MM.1S (cell line): ENCODE measurements at regions not wholly inside any gene's neighbourhood (a gene's known extent, or its start where the extent isn't known, plus 50 kb on each side); places are given as distances from the start of the nearest gene placed in this dataset.

Experiments used
- DNase-seq: peaks from one replicate; pipeline ENCODE4 v3.0.0-alpha.2; 2015
- H2AFZ ChIP-seq: fragments of 300-600 bp; sonication (generic); 2 replicates; pipeline ENCODE4 v1.6.0; 2016; ENCODE audit warnings: antibody characterized with exemption, low read length
- H3F3A ChIP-seq: fragments of 300-600 bp; sonication (generic); 2 replicates; pipeline ENCODE4 v1.6.1; 2016; ENCODE audit warnings: mild to moderate bottlenecking, antibody characterized with exemption, low read length, moderate library complexity, mixed read lengths; ENCODE audit not compliant: insufficient read depth
- H3K27ac ChIP-seq: fragments of 300-600 bp; sonication (generic); 2 replicates; pipeline ENCODE4 v1.5.1; 2016; ENCODE audit warnings: mild to moderate bottlenecking, low read length
- H3K27me3 ChIP-seq: fragments of 300-600 bp; sonication (generic); replicated peaks from 2 replicates; pipeline ENCODE4 v1.6.0; 2016; ENCODE audit warnings: low read length; ENCODE audit not compliant: insufficient read depth
- H3K36me3 ChIP-seq: fragments of 300-600 bp; sonication (generic); replicated peaks from 2 replicates; pipeline ENCODE4 v1.6.1; 2016; ENCODE audit warnings: mild to moderate bottlenecking, low read length, mixed read lengths; ENCODE audit not compliant: insufficient read depth
- H3K4me1 ChIP-seq: fragments of 300-600 bp; sonication (generic); 2 replicates; pipeline ENCODE4 v1.6.1; 2016; ENCODE audit warnings: low read length, mixed read lengths
- H3K4me2 ChIP-seq: fragments of 300-600 bp; sonication (generic); 2 replicates; pipeline ENCODE4 v1.6.0; 2016; ENCODE audit warnings: low read depth, low read length
- H3K4me3 ChIP-seq: fragments of 300-600 bp; sonication (generic); 2 replicates; pipeline ENCODE4 v1.5.1; 2016; ENCODE audit warnings: low read length, mixed read lengths
- H3K79me2 ChIP-seq: fragments of 300-600 bp; sonication (generic); 2 replicates; pipeline ENCODE4 v1.6.1; 2016; ENCODE audit warnings: mixed run types, low read length, mixed read lengths
- H3K9ac ChIP-seq: fragments of 300-600 bp; sonication (generic); 2 replicates; pipeline ENCODE4 v1.6.1; 2016; ENCODE audit warnings: low read length, mixed read lengths
- H3K9me2 ChIP-seq: fragments of 300-600 bp; sonication (generic); replicated peaks from 2 replicates; pipeline ENCODE4 v1.6.1; 2016; ENCODE audit warnings: mild to moderate bottlenecking, low read length, mixed read lengths; ENCODE audit not compliant: insufficient read depth
- H3K9me3 ChIP-seq: fragments of 300-600 bp; sonication (generic); replicated peaks from 2 replicates; pipeline ENCODE4 v1.6.1; 2016; ENCODE audit warnings: mild to moderate bottlenecking, low read length, mixed read lengths; ENCODE audit not compliant: insufficient read depth
- H4K20me1 ChIP-seq: fragments of 300-600 bp; sonication (generic); 2 replicates; pipeline ENCODE4 v1.6.1; 2016; ENCODE audit warnings: mild to moderate bottlenecking, low read length, moderate library complexity, mixed read lengths; ENCODE audit not compliant: insufficient read depth
- CTCF ChIP-seq: fragments of 300-600 bp; sonication (generic); IDR thresholded peaks from 2 replicates; pipeline ENCODE4 v1.5.1; 2016; ENCODE audit warnings: antibody characterized with exemption, low read length, mixed read lengths
- EZH2 ChIP-seq: fragments of 300-600 bp; sonication (generic); optimal IDR thresholded peaks from 2 replicates; pipeline ENCODE3; 2017; ENCODE audit warnings: low read depth, mild to moderate bottlenecking, antibody characterized with exemption, low read length, mixed read lengths
- EZH2phosphoT487 ChIP-seq: fragments of 300-600 bp; sonication (generic); IDR thresholded peaks from 2 replicates; pipeline ENCODE4 v1.6.1; 2018; ENCODE audit warnings: antibody characterized with exemption, low read length

GRCh38 chr14:38412654-38413053 lies 156.8 kb upstream of the CLEC14A start:
- TF ChIP-seq CTCF (no peak), EZH2 (no peak), EZH2phosphoT487 (no peak)
- H3K9ac ChIP-seq, result no peak overlapping the region
- H2AFZ ChIP-seq, result no peak overlapping the region
- H4K20me1 ChIP-seq, result no peaks in the 10 kb centered on the region
- no peaks in the 10 kb centered on the region for H3K4me1 ChIP-seq
- H3K27me3 ChIP-seq, result no peaks in the 10 kb centered on the region
- H3K36me3 ChIP-seq, result no peaks in the 10 kb centered on the region
- no peak overlapping the region for H3K4me2 ChIP-seq
- no peak for DNase-seq
- no peaks in the 10 kb centered on the region for H3K79me2 ChIP-seq
- no peaks in the 10 kb centered on the region for H3K9me3 ChIP-seq
- no peaks in the 10 kb centered on the region for H3K9me2 ChIP-seq
- H3K27ac ChIP-seq, result no peak overlapping the region
- no peak overlapping the region for H3K4me3 ChIP-seq
- no peaks in the 10 kb centered on the region for H3F3A ChIP-seq

GRCh38 chr14:38410442-38410841 lies 154.5 kb upstream of the CLEC14A start:
- no peak overlapping the region for H3K4me3 ChIP-seq
- H2AFZ ChIP-seq, result no peak overlapping the region
- H3K27ac ChIP-seq, result no peak overlapping the region
- no peak for TF ChIP-seq EZH2phosphoT487
- TF ChIP-seq EZH2, result no peak
- no peak for TF ChIP-seq CTCF
- H3F3A ChIP-seq, result no peaks in the 10 kb centered on the region
- no peaks in the 10 kb centered on the region for H3K9me2 ChIP-seq
- no peak overlapping the region for H3K4me2 ChIP-seq
- H3K27me3 ChIP-seq, result no peaks in the 10 kb centered on the region
- H3K79me2 ChIP-seq, result no peaks in the 10 kb centered on the region
- no peak overlapping the region for H3K9ac ChIP-seq
- DNase-seq, result no peak
- H4K20me1 ChIP-seq, result no peaks in the 10 kb centered on the region
- H3K4me1 ChIP-seq, result no peaks in the 10 kb centered on the region
- no peaks in the 10 kb centered on the region for H3K36me3 ChIP-seq
- no peaks in the 10 kb centered on the region for H3K9me3 ChIP-seq

GRCh38 chr14:38409071-38409705 lies 153.3 kb upstream of the CLEC14A start:
- H3K9ac ChIP-seq, result no peak overlapping the region
- TF ChIP-seq EZH2, result no peak
- TF ChIP-seq CTCF, result no peak
- TF ChIP-seq EZH2phosphoT487, result no peak
- no peak overlapping the region for H3K4me3 ChIP-seq
- H3K9me2 ChIP-seq, result no peaks in the 10 kb centered on the region
- no peaks in the 10 kb centered on the region for H3K4me1 ChIP-seq
- no peak overlapping the region for H3K4me2 ChIP-seq
- H3F3A ChIP-seq, result no peaks in the 10 kb centered on the region
- H3K36me3 ChIP-seq, result no peaks in the 10 kb centered on the region
- no peaks in the 10 kb centered on the region for H3K79me2 ChIP-seq
- no peak overlapping the region for H3K27ac ChIP-seq
- H2AFZ ChIP-seq, result no peak overlapping the region
- DNase-seq, result no peak
- no peaks in the 10 kb centered on the region for H3K9me3 ChIP-seq
- no peaks in the 10 kb centered on the region for H3K27me3 ChIP-seq
- H4K20me1 ChIP-seq, result no peaks in the 10 kb centered on the region
